Stomach (tissue), 8 donors: ENCODE measurements at regions not wholly inside any gene's neighbourhood (a gene's known extent, or its start where the extent isn't known, plus 50 kb on each side); places are given as distances from the start of the nearest gene placed in this dataset.
"Not testable (repeated sequence)": the region's sequence is repeated elsewhere in the genome, so short reads cannot be mapped to it uniquely, and the experiment has no call there.

Experiments used
- DNase-seq, 2 donors: peaks; one replicate each; pipeline versions ENCODE4 v3.0.0 to v3.0.0-alpha.2; 2013 to 2019
- H3K27ac ChIP-seq, 5 donors: fragments of 200-600 bp in 4 of 5; sonication (generic) in 4 of 5; one replicate each; pipeline ENCODE4 v1.5.1; 2013 to 2019; ENCODE audit warnings: mild to moderate bottlenecking in 1 of 5, moderate library complexity in 1 of 5
- H3K27me3 ChIP-seq, 3 donors: fragments of 200-600 bp; sonication (generic); one replicate each; pipeline ENCODE4 v1.5.1; 2017 to 2019; ENCODE audit warnings: mixed run types in 1 of 3
- H3K36me3 ChIP-seq, 4 donors: fragments of 200-600 bp; sonication (generic); 1 replicate in 3 of 4; 2 replicates in 1 of 4; pipeline ENCODE4 v1.5.1; 2016 to 2019
- H3K4me1 ChIP-seq, 4 donors: fragments of 200-600 bp; sonication (generic); one replicate each; pipeline ENCODE4 v1.5.1; 2016 to 2019
- H3K4me3 ChIP-seq, 4 donors: fragments of 200-600 bp; sonication (generic) in 3 of 4; one replicate each; pipeline ENCODE4 v1.5.1; 2016 to 2019; ENCODE audit warnings: mild to moderate bottlenecking in 1 of 4
- H3K9me3 ChIP-seq, 4 donors: fragments of 200-600 bp; sonication (generic); one replicate each; pipeline ENCODE4 v1.5.1; 2016 to 2019
- EP300 ChIP-seq: sonication (generic); formaldehyde crosslinking; IDR thresholded peaks from one replicate; pipeline ENCODE4 v1.6.1; 2017; ENCODE audit warnings: antibody characterized with exemption
- POLR2A ChIP-seq, 4 donors: fragments of 450-650 bp; IDR thresholded peaks; one replicate each; pipeline ENCODE4 v1.6.1; 2016; ENCODE audit warnings: antibody characterized with exemption in 4 of 4, control low read depth in 2 of 4, mild to moderate bottlenecking in 1 of 4, moderate library complexity in 1 of 4
- POLR2AphosphoS5 ChIP-seq, 3 donors: sonication (generic); formaldehyde crosslinking; IDR thresholded peaks; one replicate each; pipeline ENCODE4 v1.6.1; 2016; ENCODE audit warnings: antibody characterized with exemption in 3 of 3
- WGBS, 5 donors: extraction: QIAGEN DNeasy Blood & Tissue Kit in 3 of 5; methylation state at CpG; one replicate each; pipeline versions ENCODE4 v1.1.5 to v1.1.7; 2013 to 2018; 5-methylcytosine and 5-hydroxymethylcytosine counted together
- intact Hi-C: fragments of 100-400 bp; cut with DNase I; formaldehyde crosslinking; loops from one replicate; pipeline ENCODE4 v1.15.1; 2023; ENCODE audit warnings: low total_unique reads
- TF ChIP-seq, protein P1 (sequence below), 7 experiments: fragments of 450-650 bp in 4 of 7; fragments of 200-600 bp in 3 of 7; sonication (generic) in 3 of 7; IDR thresholded peaks; one replicate each; pipeline ENCODE4 v1.5.1; 2016 to 2019; ENCODE audit warnings: antibody characterized with exemption in 7 of 7, control low read depth in 2 of 7, mild to moderate bottlenecking in 1 of 7
- donor health status: healthy with polysubstance abuse.
- donor health status: Bipolar disorder and iron deficiency.
- donor health status: healthy.

- no peaks in the 10 kb centered on the region for H3K4me1 ChIP-seq
- H3K4me3 ChIP-seq = no peak overlapping the region
- intact Hi-C loops = no loop called here
- H3K9me3 ChIP-seq = no peaks in the 10 kb centered on the region
- TF ChIP-seq, protein P1, sequence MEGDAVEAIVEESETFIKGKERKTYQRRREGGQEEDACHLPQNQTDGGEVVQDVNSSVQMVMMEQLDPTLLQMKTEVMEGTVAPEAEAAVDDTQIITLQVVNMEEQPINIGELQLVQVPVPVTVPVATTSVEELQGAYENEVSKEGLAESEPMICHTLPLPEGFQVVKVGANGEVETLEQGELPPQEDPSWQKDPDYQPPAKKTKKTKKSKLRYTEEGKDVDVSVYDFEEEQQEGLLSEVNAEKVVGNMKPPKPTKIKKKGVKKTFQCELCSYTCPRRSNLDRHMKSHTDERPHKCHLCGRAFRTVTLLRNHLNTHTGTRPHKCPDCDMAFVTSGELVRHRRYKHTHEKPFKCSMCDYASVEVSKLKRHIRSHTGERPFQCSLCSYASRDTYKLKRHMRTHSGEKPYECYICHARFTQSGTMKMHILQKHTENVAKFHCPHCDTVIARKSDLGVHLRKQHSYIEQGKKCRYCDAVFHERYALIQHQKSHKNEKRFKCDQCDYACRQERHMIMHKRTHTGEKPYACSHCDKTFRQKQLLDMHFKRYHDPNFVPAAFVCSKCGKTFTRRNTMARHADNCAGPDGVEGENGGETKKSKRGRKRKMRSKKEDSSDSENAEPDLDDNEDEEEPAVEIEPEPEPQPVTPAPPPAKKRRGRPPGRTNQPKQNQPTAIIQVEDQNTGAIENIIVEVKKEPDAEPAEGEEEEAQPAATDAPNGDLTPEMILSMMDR (IDR thresholded peaks at IDR 0.05) = no peak
- TF ChIP-seq EP300 (no peak), POLR2A (IDR thresholded peaks at IDR 0.05) (no peak), POLR2AphosphoS5 (IDR thresholded peaks at IDR 0.05) (no peak)
- WGBS, 5 donors = 53 to 66% (median 60%) methylated on average over 2 of the region's 2 CpGs
- H3K27ac ChIP-seq = no peak overlapping the region
- no peak for DNase-seq
- H3K36me3 ChIP-seq = no peaks in the 10 kb centered on the region
- no peaks in the 10 kb centered on the region for H3K27me3 ChIP-seq
Observed at GRCh38 chr11:97622795-97623194, 1233.0 kb downstream of the JRKL start.

DNA sequence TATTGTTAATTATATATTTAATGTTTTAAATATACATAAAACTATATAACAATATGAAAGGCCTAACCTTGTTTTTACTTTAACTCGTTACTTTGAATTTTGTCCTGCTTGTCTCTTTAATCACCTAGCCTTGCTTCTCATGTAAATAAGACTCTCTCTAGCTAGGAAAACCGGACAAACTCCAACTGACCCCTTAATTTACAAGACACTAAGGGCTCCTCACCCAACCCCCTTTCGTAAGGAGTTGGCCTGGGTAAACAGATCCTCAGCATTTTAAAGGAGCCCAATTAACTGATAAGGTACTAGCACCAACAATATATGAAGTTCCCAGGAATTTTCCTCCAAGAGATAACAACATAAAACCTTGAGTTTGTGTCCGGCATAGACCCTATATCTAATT, 1246.9 kb downstream of the JRKL start:
- H3K27ac ChIP-seq, H3K4me3 ChIP-seq, intact Hi-C loops, H3K4me1 ChIP-seq, DNase-seq, H3K36me3 ChIP-seq, H3K27me3 ChIP-seq: not testable (repeated sequence)
- WGBS, 5 donors = 49 to 63% (median 54%) methylated on average over 4 of the region's 4 CpGs
- H3K9me3 ChIP-seq = peaks cover 0 to 13% (median 3%) of the 10 kb centered on the region in 4 donors

DNA sequence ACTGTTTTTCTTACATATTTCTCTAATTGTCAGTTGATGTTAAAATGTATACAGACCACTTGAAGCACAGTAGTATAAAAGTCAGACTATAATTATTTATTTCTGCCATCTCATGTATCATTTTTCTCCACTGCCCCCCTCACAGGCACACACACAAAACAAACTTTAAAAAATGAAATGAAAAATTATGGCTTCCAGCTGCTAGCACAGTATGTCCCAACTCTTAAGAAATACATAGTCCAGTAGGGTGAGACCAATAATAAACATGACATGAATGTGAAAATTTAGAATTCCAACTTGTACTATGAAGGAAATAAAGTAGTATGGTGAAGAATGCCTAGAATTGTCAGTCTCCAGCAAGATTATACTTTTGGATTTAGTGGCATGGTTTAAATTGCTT, 1247.9 kb downstream of the JRKL start:
- Histone ChIP-seq H3K27ac (no peak overlapping the region), H3K27me3 (no peaks in the 10 kb centered on the region), H3K4me3 (no peak overlapping the region), H3K4me1 (no peaks in the 10 kb centered on the region), H3K36me3 (no peaks in the 10 kb centered on the region), H3K9me3 (peaks cover 0 to 14% (median 3%) of the 10 kb centered on the region in 4 donors)
- DNase-seq = no peak
- intact Hi-C loops = no loop called here
- TF ChIP-seq POLR2A (IDR thresholded peaks at IDR 0.05) = no peak
- TF ChIP-seq EP300 = no peak
- TF ChIP-seq, protein P1 (IDR thresholded peaks at IDR 0.05) = no peak
- TF ChIP-seq POLR2AphosphoS5 (IDR thresholded peaks at IDR 0.05) = no peak

- no peak for DNase-seq
- 22 to 46% (median 31%) methylated on average over 1 of the region's 1 CpG for WGBS, 5 donors
- no peaks in the 10 kb centered on the region for H3K36me3 ChIP-seq
- no peak overlapping the region for H3K4me3 ChIP-seq
- H3K27me3 ChIP-seq = no peaks in the 10 kb centered on the region
- TF ChIP-seq, protein P1 (IDR thresholded peaks at IDR 0.05) = no peak
- TF ChIP-seq POLR2AphosphoS5 (IDR thresholded peaks at IDR 0.05) (no peak), POLR2A (IDR thresholded peaks at IDR 0.05) (no peak)
- H3K9me3 ChIP-seq = peaks cover 0 to 18% (median 3%) of the 10 kb centered on the region in 4 donors
- intact Hi-C loops = no loop called here
- no peaks in the 10 kb centered on the region for H3K4me1 ChIP-seq
- H3K27ac ChIP-seq = no peak overlapping the region
Observed at GRCh38 chr11:97638641-97639224, 1248.9 kb downstream of the JRKL start.

GRCh38 chr11:97641988-97642387, 1252.2 kb downstream of the JRKL start:
- Histone ChIP-seq H3K4me3 (no peak overlapping the region), H3K27ac (no peak overlapping the region), H3K36me3 (no peaks in the 10 kb centered on the region), H3K4me1 (no peaks in the 10 kb centered on the region), H3K27me3 (no peaks in the 10 kb centered on the region), H3K9me3 (peaks cover 0 to 13% (median 0%) of the 10 kb centered on the region in 4 donors)
- TF ChIP-seq POLR2AphosphoS5 (IDR thresholded peaks at IDR 0.05) (no peak), POLR2A (IDR thresholded peaks at IDR 0.05) (no peak), EP300 (no peak)
- TF ChIP-seq, protein P1 (IDR thresholded peaks at IDR 0.05) = no peak
- intact Hi-C loops = no loop called here
- DNase-seq = no peak
